ENCODE measurements at regions not wholly inside any gene's neighbourhood (a gene's known extent, or its start where the extent isn't known, plus 50 kb on each side); places are given as distances from the start of the nearest gene placed in this dataset.

GRCh38 chr6:164283574-164283973 is 869.1 kb downstream of the QKI start:
- DNase-seq, result no peak

GRCh38 chr6:164276211-164276610 is 861.7 kb downstream of the QKI start:
- DNase-seq, result no peak

- no peak for DNase-seq
These were observed 861.3 kb downstream of the QKI start for GRCh38 chr6:164275773-164276172.

- DNase-seq, result no peak
These were observed 860.0 kb downstream of the QKI start for GRCh38 chr6:164274493-164274892.

- no peak for DNase-seq
These were observed 859.0 kb downstream of the QKI start for GRCh38 chr6:164273491-164273890.

- DNase-seq, result no peak
These were observed 852.3 kb downstream of the QKI start for GRCh38 chr6:164266851-164267250.

GRCh38 chr6:164262348-164262747 is 847.8 kb downstream of the QKI start:
- no peak for DNase-seq

- no peak for DNase-seq
These were observed 843.9 kb downstream of the QKI start for GRCh38 chr6:164258421-164258820.

GRCh38 chr6:164252948-164253347 is 838.4 kb downstream of the QKI start:
- DNase-seq, result no peak

- DNase-seq, result no peak
These were observed 837.8 kb downstream of the QKI start for GRCh38 chr6:164252291-164252690.

- DNase-seq, result no peak
These were observed 832.6 kb downstream of the QKI start for GRCh38 chr6:164247106-164247505.

GRCh38 chr6:164246082-164246481 is 831.6 kb downstream of the QKI start:
- no peak for DNase-seq

- no peak for DNase-seq
These were observed 829.4 kb downstream of the QKI start for GRCh38 chr6:164243949-164244348.

- DNase-seq, result no peak
These were observed 828.6 kb downstream of the QKI start for GRCh38 chr6:164243012-164243610.

GRCh38 chr6:164230804-164231203 is 816.3 kb downstream of the QKI start:
- DNase-seq, result no peak

- DNase-seq, result no peak
These were observed 815.7 kb downstream of the QKI start for GRCh38 chr6:164230259-164230658.

- no peak for DNase-seq
These were observed 815.2 kb downstream of the QKI start for GRCh38 chr6:164229716-164230115.

- no peak for DNase-seq
These were observed 813.5 kb downstream of the QKI start for GRCh38 chr6:164227952-164228522.

GRCh38 chr6:164216839-164217238 is 802.3 kb downstream of the QKI start:
- no peak for DNase-seq

GRCh38 chr6:164216368-164216767 is 801.9 kb downstream of the QKI start:
- DNase-seq, result no peak

GRCh38 chr6:164214066-164214465 is 799.5 kb downstream of the QKI start:
- no peak for DNase-seq

GRCh38 chr6:164211254-164211653 is 796.7 kb downstream of the QKI start:
- DNase-seq, result no peak

GRCh38 chr6:164210783-164211182 is 796.3 kb downstream of the QKI start:
- no peak for DNase-seq

GRCh38 chr6:164210323-164210722 is 795.8 kb downstream of the QKI start:
- DNase-seq, result no peak

GRCh38 chr6:164208371-164208770 is 793.9 kb downstream of the QKI start:
- DNase-seq, result no peak

Measured in islet precursor cell (in vitro differentiated cells).